GM19035 (cell line): ENCODE measurements at regions not wholly inside any gene's neighbourhood (a gene's known extent, or its start where the extent isn't known, plus 50 kb on each side); places are given as distances from the start of the nearest gene placed in this dataset.

Experiments
- ATAC-seq: cut with Tn5 transposase; IDR thresholded peaks from one replicate; pipeline ENCODE4 v1.9.1; 2021; ENCODE audit not compliant: unreplicated experiment

DNA sequence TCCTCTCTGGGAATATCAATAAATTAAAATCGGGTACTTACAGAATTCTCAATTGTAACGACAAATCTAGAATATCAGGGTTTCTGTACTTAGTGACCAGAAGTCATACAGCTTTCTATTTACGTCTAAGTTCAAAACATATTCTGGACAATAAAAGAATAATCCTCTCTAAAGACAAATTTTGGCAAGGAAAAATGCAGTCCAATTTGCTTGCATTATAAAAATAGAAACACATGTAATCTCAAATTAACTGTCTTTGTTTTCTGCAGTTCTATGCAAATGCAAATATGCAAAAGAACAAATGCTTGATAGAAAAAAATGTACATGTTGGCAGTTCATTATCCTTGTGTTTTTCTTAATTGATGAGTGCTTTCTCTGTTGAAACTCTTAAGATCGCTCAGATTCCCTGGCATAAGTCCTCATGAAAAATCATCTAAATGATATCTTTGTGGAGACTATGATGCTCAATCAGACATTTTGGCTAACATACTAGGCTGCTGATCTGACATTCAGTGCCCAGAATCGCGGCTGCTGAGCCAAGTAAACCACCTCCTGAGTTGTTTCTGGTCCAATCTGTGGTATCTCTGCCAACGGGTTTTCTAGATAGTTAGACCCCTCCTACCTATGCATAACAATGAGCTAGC, 990.1 kb upstream of the C9orf72 start:
- ATAC-seq, result no peak

DNA sequence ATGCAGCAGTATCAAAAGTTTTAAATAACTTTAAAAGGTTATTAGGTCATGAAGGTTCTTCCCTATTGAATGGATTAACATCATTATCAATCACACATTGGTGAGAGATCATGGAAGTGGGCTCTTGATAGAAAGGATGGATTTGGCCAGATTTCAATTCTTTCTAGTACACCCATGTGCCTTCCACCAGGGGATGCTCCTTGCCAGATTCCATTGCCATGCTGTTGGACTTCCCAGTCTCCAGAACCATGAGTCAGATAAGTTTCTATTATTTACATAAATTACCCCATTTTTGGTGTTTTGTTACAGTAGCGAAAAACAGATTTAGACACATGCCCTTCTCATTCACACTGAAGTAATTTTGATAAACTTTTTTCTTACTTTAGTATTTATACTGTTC, 1010.6 kb upstream of the C9orf72 start:
- ATAC-seq, result no peak

GRCh38 chr9:28584542-28584941, 1011.3 kb upstream of the C9orf72 start:
- ATAC-seq, result no peak

- ATAC-seq, result no peak
These were observed 1013.8 kb upstream of the C9orf72 start for GRCh38 chr9:28587052-28587451.

DNA sequence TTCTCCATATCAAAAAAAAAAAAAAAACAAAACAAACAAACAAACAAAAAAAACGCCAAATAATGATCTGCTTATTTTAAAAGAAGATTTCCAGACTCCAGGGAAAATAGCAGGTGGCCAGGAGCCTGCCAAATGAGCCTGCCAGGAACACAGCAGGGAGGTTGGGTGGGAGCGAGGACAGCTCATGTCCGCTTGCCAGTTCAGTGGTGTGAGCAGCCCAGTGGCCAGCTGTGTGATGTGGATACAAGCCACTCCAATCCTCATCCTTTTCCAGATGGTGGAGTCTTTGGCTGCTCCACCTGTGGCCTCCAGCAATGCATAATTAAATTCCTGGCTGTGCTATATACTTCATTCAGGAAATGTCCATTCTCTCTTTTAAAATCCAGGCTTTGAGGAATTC, 1025.1 kb upstream of the C9orf72 start:
- no peak for ATAC-seq

- no peak for ATAC-seq
These were observed 1026.9 kb upstream of the C9orf72 start for GRCh38 chr9:28600226-28600625.

- ATAC-seq, result no peak
These were observed 1034.6 kb upstream of the C9orf72 start for GRCh38 chr9:28607843-28608242.

- no peak for ATAC-seq
These were observed 1037.1 kb upstream of the C9orf72 start for GRCh38 chr9:28610339-28610738.

GRCh38 chr9:28616310-28616709, 1043.0 kb upstream of the C9orf72 start:
- ATAC-seq, result no peak

DNA sequence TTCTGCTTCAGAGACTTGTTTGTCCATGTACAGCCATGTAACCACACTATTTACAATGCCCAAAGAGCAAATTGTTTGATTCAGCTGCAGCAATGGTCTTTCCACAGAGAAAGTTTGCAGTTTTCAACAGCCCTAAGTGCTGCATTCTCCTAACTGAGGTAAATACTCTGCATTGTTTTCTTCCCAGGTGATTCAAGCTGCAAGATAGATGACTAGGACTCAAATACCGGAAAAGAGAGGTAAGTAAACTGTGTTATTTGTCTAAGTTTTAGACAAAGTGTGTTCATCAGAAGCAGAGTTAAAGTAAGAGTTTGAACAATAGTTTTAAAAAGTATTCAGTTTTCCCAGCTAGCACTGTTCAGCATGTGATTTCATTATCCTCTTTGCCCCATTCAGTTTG, 1046.7 kb upstream of the C9orf72 start:
- no peak for ATAC-seq

DNA sequence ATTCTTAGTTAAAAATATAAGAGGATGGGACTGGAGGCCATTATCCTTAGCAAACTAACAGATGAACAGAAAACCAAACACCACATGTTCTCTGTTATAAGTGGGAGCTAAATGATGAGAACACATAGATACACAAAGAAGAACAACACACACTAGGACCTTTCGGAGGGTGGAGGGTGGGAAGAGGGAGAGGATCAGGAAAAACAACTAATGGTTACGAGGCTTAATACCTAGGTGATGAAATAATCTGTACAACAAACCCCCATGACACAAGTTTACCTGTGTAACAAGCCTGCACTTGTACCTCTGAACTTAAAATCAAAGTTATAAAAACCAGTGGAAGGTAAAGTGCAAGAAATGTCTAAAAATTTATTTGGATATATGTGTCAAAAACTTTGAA, 1047.4 kb upstream of the C9orf72 start:
- no peak for ATAC-seq

DNA sequence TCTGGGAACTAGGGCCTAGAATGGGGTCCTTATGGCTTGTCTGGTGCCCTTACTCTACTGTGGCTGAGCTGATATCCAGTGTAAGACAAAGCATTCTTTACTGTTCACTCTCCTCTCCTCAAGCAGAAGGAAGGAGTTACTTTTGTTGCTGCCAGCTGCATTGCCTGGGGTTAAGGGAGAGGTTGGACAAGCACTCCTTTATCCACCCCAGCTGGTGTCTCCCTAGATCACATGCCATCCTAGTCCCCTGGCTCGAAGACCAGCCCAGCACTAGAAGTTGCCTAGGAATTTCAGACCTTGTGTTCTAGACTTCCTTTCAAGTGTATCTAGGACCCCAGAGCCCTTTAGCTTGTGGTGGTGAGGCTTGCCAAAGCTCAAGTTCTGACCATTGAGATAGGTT, 1051.5 kb upstream of the C9orf72 start:
- ATAC-seq, result no peak

- ATAC-seq, result no peak
These were observed 1054.8 kb upstream of the C9orf72 start for GRCh38 chr9:28628031-28628430.

DNA sequence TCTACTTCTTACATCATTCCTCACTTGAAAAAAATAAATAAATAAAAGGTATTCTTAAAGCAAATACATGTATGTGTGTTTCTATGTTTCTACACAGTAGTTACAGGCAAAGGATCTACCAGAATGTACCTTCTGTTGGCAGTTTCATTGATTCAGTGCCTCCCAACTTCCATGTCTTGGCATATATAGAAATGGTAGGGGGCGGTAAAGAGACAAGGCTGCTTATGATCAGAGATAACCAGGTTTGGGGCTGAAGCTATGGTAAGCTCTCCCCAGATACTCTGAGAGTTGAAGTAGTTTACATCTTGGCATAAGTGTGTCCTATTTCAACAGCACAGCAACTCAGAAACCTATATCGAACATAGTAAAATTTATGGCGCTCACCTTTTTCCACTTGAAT, 1075.4 kb upstream of the C9orf72 start:
- no peak for ATAC-seq

DNA sequence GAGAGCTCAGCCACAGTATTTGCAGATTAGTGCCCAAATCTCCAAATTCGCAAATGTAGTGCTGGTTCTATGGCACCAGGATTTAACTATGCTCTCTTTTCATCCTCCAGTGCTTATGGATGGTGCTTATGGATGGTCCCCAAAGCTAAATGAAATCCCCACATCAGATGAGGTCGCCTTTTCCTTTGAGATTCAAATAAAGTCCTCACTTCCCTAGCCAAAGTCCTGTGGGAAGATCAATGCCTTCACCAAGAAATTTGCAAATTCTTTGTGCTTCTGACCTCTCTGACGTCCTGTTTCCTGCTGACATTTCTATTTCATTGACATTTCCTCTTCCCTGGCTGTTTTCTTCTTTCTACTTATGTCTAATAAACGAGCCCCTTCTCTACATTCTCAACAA, 1077.0 kb upstream of the C9orf72 start:
- no peak for ATAC-seq

DNA sequence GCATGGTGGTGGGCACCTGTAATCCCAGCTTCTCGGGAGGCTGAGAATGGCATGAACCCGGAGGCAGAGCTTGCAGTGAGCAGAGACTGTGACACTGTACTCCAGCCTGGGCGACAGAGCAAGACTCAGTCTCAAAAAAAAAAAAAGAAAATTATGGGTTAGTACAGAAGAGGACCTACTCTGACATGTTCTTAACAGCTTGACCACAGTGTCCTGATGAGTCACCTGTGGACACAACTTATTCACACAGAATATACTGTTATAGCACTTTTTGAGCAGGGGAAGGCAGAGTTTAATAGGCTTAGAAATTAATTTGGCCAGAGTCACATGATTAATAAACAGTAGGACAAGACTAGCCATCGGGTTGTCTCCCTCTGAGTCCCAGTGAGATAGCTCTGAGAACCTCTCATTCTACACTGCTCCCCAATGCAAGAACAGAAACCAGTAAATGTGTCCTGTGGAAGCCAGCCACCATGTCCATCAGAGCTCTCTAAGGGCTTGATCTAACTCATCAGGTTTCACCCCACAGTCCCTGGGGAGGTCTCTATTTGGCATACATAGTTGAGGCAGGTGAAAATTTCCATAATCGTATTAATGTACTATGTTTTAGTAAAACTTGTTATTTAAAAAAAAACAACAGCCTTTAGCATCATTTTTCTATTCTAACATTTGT, 1077.9 kb upstream of the C9orf72 start:
- no peak for ATAC-seq

DNA sequence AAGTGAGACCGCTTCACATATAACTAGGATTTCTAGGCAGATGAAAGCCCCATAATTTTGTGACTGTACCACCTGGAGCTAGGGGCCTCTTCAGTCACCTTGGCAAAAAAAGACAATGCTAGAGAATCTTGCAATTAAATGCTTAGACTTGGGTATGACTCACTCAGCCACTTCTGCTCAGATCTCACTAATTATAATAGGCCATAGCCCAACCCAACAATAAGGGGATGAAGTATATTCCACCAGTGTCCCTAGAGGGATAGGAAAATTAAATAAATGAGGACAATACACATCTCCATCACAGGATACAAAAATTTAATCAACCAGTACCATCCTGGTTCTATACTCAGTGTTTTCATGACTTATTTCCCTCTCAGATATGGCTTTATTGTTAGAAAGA, 1079.9 kb upstream of the C9orf72 start:
- ATAC-seq, result no peak

- no peak for ATAC-seq
These were observed 1083.4 kb upstream of the C9orf72 start for GRCh38 chr9:28656727-28657126.

GRCh38 chr9:28661853-28662252, 1088.6 kb upstream of the C9orf72 start:
- ATAC-seq, result no peak

- no peak for ATAC-seq
These were observed 1089.4 kb upstream of the C9orf72 start for GRCh38 chr9:28662675-28663074.

- ATAC-seq, result peak; percentile 86
These were observed 1094.9 kb upstream of the C9orf72 start for GRCh38 chr9:28668158-28668557.

DNA sequence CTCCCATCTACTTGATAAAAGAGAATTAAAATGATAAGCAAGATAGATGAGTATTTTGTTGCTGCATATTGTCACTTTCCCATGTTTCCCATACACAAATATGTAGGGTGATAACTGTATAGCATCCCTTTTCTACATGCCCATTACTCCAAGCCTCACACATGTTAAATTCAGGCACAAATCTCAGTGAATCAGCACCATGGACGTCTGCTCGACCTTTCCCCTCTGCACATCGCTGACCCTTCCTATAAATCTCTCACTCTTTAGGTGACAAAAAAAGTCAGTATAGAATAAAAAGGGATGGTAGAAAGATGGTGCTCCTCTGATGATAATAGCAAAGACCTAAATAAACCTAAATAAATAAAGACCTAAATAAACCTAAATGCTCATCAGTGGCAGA, 1097.7 kb upstream of the C9orf72 start:
- no peak for ATAC-seq

- ATAC-seq, result no peak
These were observed 1104.8 kb upstream of the C9orf72 start for GRCh38 chr9:28678097-28678496.
